H9 (cell line): ENCODE measurements at regions not wholly inside any gene's neighbourhood (a gene's known extent, or its start where the extent isn't known, plus 50 kb on each side); places are given as distances from the start of the nearest gene placed in this dataset.

Experiments
- DNase-seq: peaks from one replicate; pipeline ENCODE4 v3.0.0-alpha.2; 2017
- H2AFZ ChIP-seq: one replicate; pipeline ENCODE4 v1.6.1; 2013; ENCODE audit warnings: mild to moderate bottlenecking, low read length, control low read depth, moderate library complexity
- H2AK5ac ChIP-seq: 2 replicates; pipeline ENCODE4 v1.6.1; 2013; ENCODE audit warnings: low read length, control low read depth, mixed read lengths; ENCODE audit not compliant: insufficient read length
- H2BK120ac ChIP-seq: one replicate; pipeline ENCODE4 v1.6.1; 2013; ENCODE audit warnings: low read depth, mild to moderate bottlenecking, low read length, control low read depth, inconsistent platforms; ENCODE audit not compliant: poor library complexity, severe bottlenecking
- H2BK12ac ChIP-seq: 2 replicates; pipeline ENCODE4 v1.6.1; 2013; ENCODE audit warnings: low read length, control low read depth, mixed read lengths, low read depth; ENCODE audit not compliant: insufficient read length
- H2BK15ac ChIP-seq: 2 replicates; pipeline ENCODE4 v1.6.1; 2013; ENCODE audit warnings: low read depth, low read length, control low read depth
- H2BK20ac ChIP-seq: one replicate; pipeline ENCODE4 v1.6.1; 2013; ENCODE audit warnings: low read depth, mild to moderate bottlenecking, low read length, control low read depth, inconsistent platforms; ENCODE audit not compliant: poor library complexity, severe bottlenecking
- H2BK5ac ChIP-seq: 2 replicates; pipeline ENCODE4 v1.6.1; 2013; ENCODE audit warnings: low read length, control low read depth, mixed read lengths; ENCODE audit not compliant: insufficient read length
- H3K14ac ChIP-seq: 2 replicates; pipeline ENCODE4 v1.6.1; 2013; ENCODE audit warnings: low read length, control low read depth; ENCODE audit not compliant: insufficient read depth
- H3K18ac ChIP-seq: 2 replicates; pipeline ENCODE4 v1.6.1; 2013; ENCODE audit warnings: low read depth, mild to moderate bottlenecking, mixed read lengths, low read length, control low read depth; ENCODE audit not compliant: insufficient read length
- H3K23ac ChIP-seq: 2 replicates; pipeline ENCODE4 v1.6.1; 2013; ENCODE audit warnings: low read length, control low read depth, mixed read lengths, low read depth; ENCODE audit not compliant: insufficient read length
- H3K23me2 ChIP-seq: 2 replicates; pipeline ENCODE4 v1.6.1; 2013; ENCODE audit warnings: low read depth, mild to moderate bottlenecking, mixed read lengths, low read length, control low read depth; ENCODE audit not compliant: insufficient read length, poor library complexity, severe bottlenecking
- H3K27ac ChIP-seq: 2 replicates; pipeline ENCODE4 v1.5.1; 2013; ENCODE audit warnings: low read length, control low read depth, mixed read lengths, low read depth; ENCODE audit not compliant: insufficient read length
- H3K27me3 ChIP-seq: 2 replicates; pipeline ENCODE4 v1.6.1; 2013; ENCODE audit warnings: low read length, control low read depth, inconsistent platforms; ENCODE audit not compliant: insufficient read depth
- H3K4ac ChIP-seq: 2 replicates; pipeline ENCODE4 v1.6.1; 2013; ENCODE audit warnings: low read depth, mild to moderate bottlenecking, control low read depth, inconsistent platforms, low read length, moderate library complexity
- H3K4me1 ChIP-seq: 2 replicates; pipeline ENCODE4 v1.6.1; 2013; ENCODE audit warnings: low read length, control low read depth, inconsistent platforms; ENCODE audit not compliant: insufficient read depth
- H3K4me2 ChIP-seq: 2 replicates; pipeline ENCODE4 v1.6.1; 2013; ENCODE audit warnings: low read length, control low read depth, mixed read lengths; ENCODE audit not compliant: insufficient read length, insufficient read depth
- H3K56ac ChIP-seq: 2 replicates; pipeline ENCODE4 v1.6.1; 2013; ENCODE audit warnings: low read depth, mild to moderate bottlenecking, mixed read lengths, low read length, control low read depth; ENCODE audit not compliant: insufficient read length
- H3K79me1 ChIP-seq: 2 replicates; pipeline ENCODE4 v1.6.1; 2013; ENCODE audit warnings: low read depth, mild to moderate bottlenecking, moderate library complexity, low read length, control low read depth, inconsistent platforms; ENCODE audit not compliant: insufficient read depth, poor library complexity, severe bottlenecking
- H3K79me2 ChIP-seq: 2 replicates; pipeline ENCODE4 v1.6.1; 2013; ENCODE audit warnings: low read length, control low read depth, inconsistent platforms; ENCODE audit not compliant: insufficient read depth
- H3K9ac ChIP-seq: 2 replicates; pipeline ENCODE4 v1.6.1; 2013; ENCODE audit warnings: low read length, control low read depth, mixed read lengths; ENCODE audit not compliant: insufficient read length; ENCODE audit errors: extremely low read depth
- H3K9me3 ChIP-seq: one replicate; pipeline ENCODE4 v1.6.1; 2013; ENCODE audit warnings: low read depth, low read length, inconsistent platforms; ENCODE audit not compliant: control insufficient read depth
- H3T11ph ChIP-seq: one replicate; pipeline ENCODE4 v1.6.1; 2013; ENCODE audit warnings: mild to moderate bottlenecking, low read length, control low read depth, inconsistent platforms
- H4K20me1 ChIP-seq: one replicate; pipeline ENCODE4 v1.6.1; 2013; ENCODE audit not compliant: control insufficient read depth, insufficient read length, insufficient read depth
- H4K5ac ChIP-seq: 2 replicates; pipeline ENCODE4 v1.6.1; 2013; ENCODE audit warnings: low read depth, mild to moderate bottlenecking, mixed read lengths, low read length, control low read depth; ENCODE audit not compliant: insufficient read length
- H4K8ac ChIP-seq: replicated peaks from 2 replicates; pipeline ENCODE4 v1.6.1; 2013; ENCODE audit warnings: low read length, control low read depth, mixed read lengths, low read depth; ENCODE audit not compliant: insufficient read length
- H4K91ac ChIP-seq: 2 replicates; pipeline ENCODE4 v1.6.1; 2013; ENCODE audit warnings: low read depth, mild to moderate bottlenecking, moderate library complexity, mixed read lengths, low read length, control low read depth; ENCODE audit not compliant: insufficient read length
- H3K27ac Mint-ChIP-seq, 3 experiments: 2 replicates in 2 of 3; 3 replicates in 1 of 3; pipeline ENCODE4 v1.8.0; 2020 to 2021; ENCODE audit warnings: mixed read lengths in 3 of 3, mild to moderate bottlenecking in 1 of 3, moderate library complexity in 1 of 3
- H3K27me3 Mint-ChIP-seq: 2 replicates; pipeline ENCODE4 v1.8.0; 2021; ENCODE audit warnings: low read depth, mild to moderate bottlenecking, moderate library complexity, mixed read lengths
- H3K36me3 Mint-ChIP-seq, 3 experiments: 2 replicates in 2 of 3; 3 replicates in 1 of 3; pipeline ENCODE4 v1.8.0; 2020 to 2021; ENCODE audit warnings: low read depth in 3 of 3, mixed read lengths in 3 of 3; ENCODE audit not compliant: insufficient read depth in 1 of 3
- H3K4me1 Mint-ChIP-seq, 2 experiments: 2 replicates each; pipeline ENCODE4 v1.8.0; 2020; ENCODE audit warnings: mixed read lengths in 2 of 2
- H3K4me3 Mint-ChIP-seq, 2 experiments: 2 replicates in 1 of 2; 3 replicates in 1 of 2; pipeline ENCODE4 v1.8.0; 2020 to 2021; ENCODE audit warnings: mild to moderate bottlenecking in 2 of 2, mixed read lengths in 2 of 2, moderate library complexity in 1 of 2
- H3K9me3 Mint-ChIP-seq, 2 experiments: 2 replicates in 1 of 2; 3 replicates in 1 of 2; pipeline ENCODE4 v1.8.0; 2020; ENCODE audit warnings: mild to moderate bottlenecking in 2 of 2, mixed read lengths in 2 of 2, moderate library complexity in 1 of 2
- TF ChIP-seq, protein P1 (sequence below): fragments of 200-600 bp; sonication (generic); conservative IDR thresholded peaks from 3 replicates; pipeline ENCODE4 v1.8.0; 2021; ENCODE audit warnings: antibody characterized with exemption, mild to moderate bottlenecking

- Histone ChIP-seq H4K20me1 (no peaks in the 10 kb centered on the region), H2BK5ac (no peak overlapping the region), H3K27me3 (no peaks in the 10 kb centered on the region), H3K4me2 (no peak overlapping the region), H3K56ac (no peak overlapping the region), H2AK5ac (no peak overlapping the region), H2BK20ac (no peak overlapping the region), H2AFZ (no peak overlapping the region), H3K4ac (no peak overlapping the region), H3K9me3 (no peaks in the 10 kb centered on the region), H3K18ac (no peak overlapping the region), H2BK120ac (no peak overlapping the region), H3K4me1 (no peaks in the 10 kb centered on the region), H3K79me1 (no peaks in the 10 kb centered on the region), H3K23me2 (no peaks in the 10 kb centered on the region), H3K23ac (no peak overlapping the region), H3K9ac (no peak overlapping the region), H2BK12ac (no peak overlapping the region), H3K79me2 (no peaks in the 10 kb centered on the region), H3T11ph (no peak overlapping the region), H4K5ac (no peak overlapping the region), H3K27ac (no peak overlapping the region), H3K14ac (no peak overlapping the region), H4K91ac (no peak overlapping the region), H2BK15ac (no peak overlapping the region), H4K8ac (no peak overlapping the region)
- Mint-ChIP-seq H3K4me3 (no peak overlapping the region), H3K36me3 (no peaks in the 10 kb centered on the region), H3K4me1 (peaks cover 11 to 13% of the 10 kb centered on the region in 2 experiments), H3K27me3 (no peaks in the 10 kb centered on the region), H3K9me3 (no peaks in the 10 kb centered on the region), H3K27ac (no peak overlapping the region)
- DNase-seq = no peak
- TF ChIP-seq, protein P1, sequence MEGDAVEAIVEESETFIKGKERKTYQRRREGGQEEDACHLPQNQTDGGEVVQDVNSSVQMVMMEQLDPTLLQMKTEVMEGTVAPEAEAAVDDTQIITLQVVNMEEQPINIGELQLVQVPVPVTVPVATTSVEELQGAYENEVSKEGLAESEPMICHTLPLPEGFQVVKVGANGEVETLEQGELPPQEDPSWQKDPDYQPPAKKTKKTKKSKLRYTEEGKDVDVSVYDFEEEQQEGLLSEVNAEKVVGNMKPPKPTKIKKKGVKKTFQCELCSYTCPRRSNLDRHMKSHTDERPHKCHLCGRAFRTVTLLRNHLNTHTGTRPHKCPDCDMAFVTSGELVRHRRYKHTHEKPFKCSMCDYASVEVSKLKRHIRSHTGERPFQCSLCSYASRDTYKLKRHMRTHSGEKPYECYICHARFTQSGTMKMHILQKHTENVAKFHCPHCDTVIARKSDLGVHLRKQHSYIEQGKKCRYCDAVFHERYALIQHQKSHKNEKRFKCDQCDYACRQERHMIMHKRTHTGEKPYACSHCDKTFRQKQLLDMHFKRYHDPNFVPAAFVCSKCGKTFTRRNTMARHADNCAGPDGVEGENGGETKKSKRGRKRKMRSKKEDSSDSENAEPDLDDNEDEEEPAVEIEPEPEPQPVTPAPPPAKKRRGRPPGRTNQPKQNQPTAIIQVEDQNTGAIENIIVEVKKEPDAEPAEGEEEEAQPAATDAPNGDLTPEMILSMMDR = no peak
Observed at GRCh38 chr5:164300295-164300694, 794.9 kb downstream of the MAT2B start.
